ENCODE measurements at regions not wholly inside any gene's neighbourhood (a gene's known extent, or its start where the extent isn't known, plus 50 kb on each side); places are given as distances from the start of the nearest gene placed in this dataset.

GRCh38 chr3:132841621-132842020 lies 119.4 kb upstream of the NPHP3 start:
- H4K20me1 ChIP-seq (ENCODE audit: insufficient read depth, low read length): no peaks in the 10 kb centered on the region
- no peaks in the 10 kb centered on the region for H3K36me3 ChIP-seq (ENCODE audit: insufficient read depth, low read length)

GRCh38 chr3:132840201-132840700 lies 118.0 kb upstream of the NPHP3 start:
- H3K4me2 ChIP-seq (ENCODE audit: low read length): no peak overlapping the region
- no peaks in the 10 kb centered on the region for H3F3A ChIP-seq (ENCODE audit: insufficient read depth, low read length)
- H3K27ac ChIP-seq (ENCODE audit: low read depth, low read length, poor library complexity, severe bottlenecking): no peak overlapping the region
- no peaks in the 10 kb centered on the region for H3K9me3 ChIP-seq (ENCODE audit: low read length)
- TF ChIP-seq CTCF (IDR thresholded peaks at IDR 0.05; ENCODE audit: low read length) (no peak), EZH2 (IDR thresholded peaks at IDR 0.05; ENCODE audit: borderline replicate concordance, low read length) (no peak)
- no peaks in the 10 kb centered on the region for H3K4me1 ChIP-seq (ENCODE audit: insufficient read depth, low read length, severe bottlenecking)
- no peak overlapping the region for H2AFZ ChIP-seq (ENCODE audit: low read length)
- H3K4me3 ChIP-seq (ENCODE audit: low read depth, low read length, poor library complexity, severe bottlenecking): no peak overlapping the region
- H4K20me1 ChIP-seq (ENCODE audit: insufficient read depth, low read length): no peaks in the 10 kb centered on the region
- H3K27me3 ChIP-seq (ENCODE audit: insufficient read depth, low read length): no peaks in the 10 kb centered on the region
- H3K79me2 ChIP-seq (ENCODE audit: insufficient read depth, low read length): no peaks in the 10 kb centered on the region
- H3K9ac ChIP-seq (ENCODE audit: low read length): no peak overlapping the region
- H3K36me3 ChIP-seq (ENCODE audit: insufficient read depth, low read length): no peaks in the 10 kb centered on the region
- H3K9me2 ChIP-seq (ENCODE audit: low read depth, low read length): no peaks in the 10 kb centered on the region

More at GRCh38 chr3:132841621-132842020, 119.4 kb upstream of the NPHP3 start:
- no peak overlapping the region for H3K4me3 ChIP-seq (ENCODE audit: low read depth, low read length, poor library complexity, severe bottlenecking)
- H3K79me2 ChIP-seq (ENCODE audit: insufficient read depth, low read length): no peaks in the 10 kb centered on the region
- H3K9me3 ChIP-seq (ENCODE audit: low read length): no peaks in the 10 kb centered on the region
- H3K4me2 ChIP-seq (ENCODE audit: low read length): no peak overlapping the region
- no peaks in the 10 kb centered on the region for H3K9me2 ChIP-seq (ENCODE audit: low read depth, low read length)
- TF ChIP-seq EZH2 (IDR thresholded peaks at IDR 0.05; ENCODE audit: borderline replicate concordance, low read length) (no peak), CTCF (IDR thresholded peaks at IDR 0.05; ENCODE audit: low read length) (no peak)
- H2AFZ ChIP-seq (ENCODE audit: low read length): no peak overlapping the region
- H3K27me3 ChIP-seq (ENCODE audit: insufficient read depth, low read length): no peaks in the 10 kb centered on the region
- H3K27ac ChIP-seq (ENCODE audit: low read depth, low read length, poor library complexity, severe bottlenecking): no peak overlapping the region
- no peaks in the 10 kb centered on the region for H3F3A ChIP-seq (ENCODE audit: insufficient read depth, low read length)
- H3K4me1 ChIP-seq (ENCODE audit: insufficient read depth, low read length, severe bottlenecking): no peaks in the 10 kb centered on the region
- no peak overlapping the region for H3K9ac ChIP-seq (ENCODE audit: low read length)

GRCh38 chr3:132838477-132838876 lies 116.3 kb upstream of the NPHP3 start:
- H4K20me1 ChIP-seq (ENCODE audit: insufficient read depth, low read length): no peaks in the 10 kb centered on the region
- H3K27me3 ChIP-seq (ENCODE audit: insufficient read depth, low read length): no peaks in the 10 kb centered on the region
- no peak overlapping the region for H2AFZ ChIP-seq (ENCODE audit: low read length)
- TF ChIP-seq EZH2 (IDR thresholded peaks at IDR 0.05; ENCODE audit: borderline replicate concordance, low read length) (no peak), CTCF (IDR thresholded peaks at IDR 0.05; ENCODE audit: low read length) (no peak)
- no peaks in the 10 kb centered on the region for H3K79me2 ChIP-seq (ENCODE audit: insufficient read depth, low read length)
- no peaks in the 10 kb centered on the region for H3K36me3 ChIP-seq (ENCODE audit: insufficient read depth, low read length)
- H3K27ac ChIP-seq (ENCODE audit: low read depth, low read length, poor library complexity, severe bottlenecking): no peak overlapping the region
- H3K9me3 ChIP-seq (ENCODE audit: low read length): no peaks in the 10 kb centered on the region
- H3K9me2 ChIP-seq (ENCODE audit: low read depth, low read length): no peaks in the 10 kb centered on the region
- H3K4me2 ChIP-seq (ENCODE audit: low read length): no peak overlapping the region
- H3K4me1 ChIP-seq (ENCODE audit: insufficient read depth, low read length, severe bottlenecking): no peaks in the 10 kb centered on the region
- H3K9ac ChIP-seq (ENCODE audit: low read length): no peak overlapping the region
- no peaks in the 10 kb centered on the region for H3F3A ChIP-seq (ENCODE audit: insufficient read depth, low read length)
- H3K4me3 ChIP-seq (ENCODE audit: low read depth, low read length, poor library complexity, severe bottlenecking): no peak overlapping the region
